ENCODE measurements at regions not wholly inside any gene's neighbourhood (a gene's known extent, or its start where the extent isn't known, plus 50 kb on each side); places are given as distances from the start of the nearest gene placed in this dataset.

DNA sequence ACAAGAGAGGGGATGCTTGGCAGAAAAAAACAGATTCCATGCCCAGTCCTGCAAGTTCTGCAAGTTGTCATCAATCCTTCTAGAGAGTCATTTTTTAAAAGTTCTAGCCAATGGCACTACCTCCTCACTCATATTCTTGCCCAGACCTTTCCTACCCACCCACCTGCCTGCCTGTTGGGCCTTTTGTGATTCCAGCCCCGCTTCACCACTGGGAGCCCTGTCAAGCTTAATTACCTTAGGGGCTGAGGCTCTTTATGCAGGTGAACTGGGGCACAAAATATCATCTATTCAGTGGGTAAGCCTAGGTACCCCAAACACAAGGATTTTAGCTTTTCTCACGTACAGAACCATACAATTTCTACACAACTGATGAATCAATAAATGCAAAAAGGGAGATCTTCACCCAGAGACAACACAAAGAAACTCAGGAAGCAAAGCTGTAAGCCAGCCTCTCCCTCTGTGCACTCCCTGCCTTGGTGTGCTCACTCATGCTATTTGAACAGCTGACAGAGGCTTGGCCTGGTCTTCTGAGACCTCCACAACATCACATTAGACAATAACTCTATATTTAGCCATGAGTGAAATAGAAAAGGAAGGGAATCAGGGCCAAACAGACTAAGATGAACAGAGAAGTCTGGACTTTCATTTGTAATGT is 222.6 kb downstream of the HTR7 start:
- H3K27ac ChIP-seq (ENCODE audit: low read length), result no peak overlapping the region
- H3K9me3 ChIP-seq (ENCODE audit: control insufficient read depth, insufficient read depth, low read depth, low read length), result no peaks in the 10 kb centered on the region
- intact Hi-C loops (cut with micrococcal nuclease; ENCODE audit: unreplicated experiment), result no loop called here
- no TSS peak for BruUV-seq (replicated peaks)
- DNase-seq (ENCODE audit: low read depth, low spot score), result no peak
- no peaks in the 10 kb centered on the region for H3K4me1 ChIP-seq (ENCODE audit: control insufficient read depth, insufficient read depth, low read length)
- ChIA-PET POLR2A (no interaction called here), CTCF (no interaction called here)
- no peaks in the 10 kb centered on the region for H3K27me3 ChIP-seq (ENCODE audit: control insufficient read depth, insufficient read depth, low read length)
- no peak overlapping the region for H3K4me3 ChIP-seq (ENCODE audit: low read depth in 2 of 2, low read length in 2 of 2)
- H3K36me3 ChIP-seq (ENCODE audit: control insufficient read depth, insufficient read depth, low read length), result no peaks in the 10 kb centered on the region
- in situ Hi-C loops (cut with HindIII; ENCODE audit: low pct_unique_long_range_greater_than_20kb, low sequenced_read_pairs), result no loop called here
- TF ChIP-seq SIN3A (IDR thresholded peaks at IDR 0.05; ENCODE audit: borderline replicate concordance, insufficient read depth, low read depth, low read length) (no peak), POLR2AphosphoS5 (IDR thresholded peaks at IDR 0.05; ENCODE audit: low read depth, low read length) (no peak)
- TF ChIP-seq, protein P1, sequence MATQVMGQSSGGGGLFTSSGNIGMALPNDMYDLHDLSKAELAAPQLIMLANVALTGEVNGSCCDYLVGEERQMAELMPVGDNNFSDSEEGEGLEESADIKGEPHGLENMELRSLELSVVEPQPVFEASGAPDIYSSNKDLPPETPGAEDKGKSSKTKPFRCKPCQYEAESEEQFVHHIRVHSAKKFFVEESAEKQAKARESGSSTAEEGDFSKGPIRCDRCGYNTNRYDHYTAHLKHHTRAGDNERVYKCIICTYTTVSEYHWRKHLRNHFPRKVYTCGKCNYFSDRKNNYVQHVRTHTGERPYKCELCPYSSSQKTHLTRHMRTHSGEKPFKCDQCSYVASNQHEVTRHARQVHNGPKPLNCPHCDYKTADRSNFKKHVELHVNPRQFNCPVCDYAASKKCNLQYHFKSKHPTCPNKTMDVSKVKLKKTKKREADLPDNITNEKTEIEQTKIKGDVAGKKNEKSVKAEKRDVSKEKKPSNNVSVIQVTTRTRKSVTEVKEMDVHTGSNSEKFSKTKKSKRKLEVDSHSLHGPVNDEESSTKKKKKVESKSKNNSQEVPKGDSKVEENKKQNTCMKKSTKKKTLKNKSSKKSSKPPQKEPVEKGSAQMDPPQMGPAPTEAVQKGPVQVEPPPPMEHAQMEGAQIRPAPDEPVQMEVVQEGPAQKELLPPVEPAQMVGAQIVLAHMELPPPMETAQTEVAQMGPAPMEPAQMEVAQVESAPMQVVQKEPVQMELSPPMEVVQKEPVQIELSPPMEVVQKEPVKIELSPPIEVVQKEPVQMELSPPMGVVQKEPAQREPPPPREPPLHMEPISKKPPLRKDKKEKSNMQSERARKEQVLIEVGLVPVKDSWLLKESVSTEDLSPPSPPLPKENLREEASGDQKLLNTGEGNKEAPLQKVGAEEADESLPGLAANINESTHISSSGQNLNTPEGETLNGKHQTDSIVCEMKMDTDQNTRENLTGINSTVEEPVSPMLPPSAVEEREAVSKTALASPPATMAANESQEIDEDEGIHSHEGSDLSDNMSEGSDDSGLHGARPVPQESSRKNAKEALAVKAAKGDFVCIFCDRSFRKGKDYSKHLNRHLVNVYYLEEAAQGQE (IDR thresholded peaks at IDR 0.05; ENCODE audit: insufficient read depth in 1 of 2, low read depth in 2 of 2, low read length in 1 of 2), result no peak
- TF ChIP-seq, protein P2, sequence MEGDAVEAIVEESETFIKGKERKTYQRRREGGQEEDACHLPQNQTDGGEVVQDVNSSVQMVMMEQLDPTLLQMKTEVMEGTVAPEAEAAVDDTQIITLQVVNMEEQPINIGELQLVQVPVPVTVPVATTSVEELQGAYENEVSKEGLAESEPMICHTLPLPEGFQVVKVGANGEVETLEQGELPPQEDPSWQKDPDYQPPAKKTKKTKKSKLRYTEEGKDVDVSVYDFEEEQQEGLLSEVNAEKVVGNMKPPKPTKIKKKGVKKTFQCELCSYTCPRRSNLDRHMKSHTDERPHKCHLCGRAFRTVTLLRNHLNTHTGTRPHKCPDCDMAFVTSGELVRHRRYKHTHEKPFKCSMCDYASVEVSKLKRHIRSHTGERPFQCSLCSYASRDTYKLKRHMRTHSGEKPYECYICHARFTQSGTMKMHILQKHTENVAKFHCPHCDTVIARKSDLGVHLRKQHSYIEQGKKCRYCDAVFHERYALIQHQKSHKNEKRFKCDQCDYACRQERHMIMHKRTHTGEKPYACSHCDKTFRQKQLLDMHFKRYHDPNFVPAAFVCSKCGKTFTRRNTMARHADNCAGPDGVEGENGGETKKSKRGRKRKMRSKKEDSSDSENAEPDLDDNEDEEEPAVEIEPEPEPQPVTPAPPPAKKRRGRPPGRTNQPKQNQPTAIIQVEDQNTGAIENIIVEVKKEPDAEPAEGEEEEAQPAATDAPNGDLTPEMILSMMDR (IDR thresholded peaks at IDR 0.05), result no peak
- no peak for ATAC-seq

DNA sequence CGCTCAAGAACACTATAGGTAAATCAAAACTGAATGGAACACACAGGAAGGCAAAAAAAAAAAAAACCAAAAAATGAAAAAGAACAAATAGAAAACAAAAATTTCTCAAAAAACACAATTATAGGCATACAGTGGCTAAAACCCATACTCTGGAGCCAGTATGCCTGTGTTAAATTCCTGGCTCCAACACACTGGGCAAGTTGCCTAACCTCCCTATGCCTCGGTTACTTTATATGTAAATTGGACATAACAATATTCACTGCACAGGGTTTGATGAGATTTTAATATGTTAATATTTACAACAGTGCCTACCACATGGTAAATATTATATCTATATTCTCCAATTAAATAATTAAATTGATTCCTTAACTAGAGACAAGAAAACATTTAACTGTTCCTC is 217.1 kb downstream of the HTR7 start:
- TF ChIP-seq, protein P1 (IDR thresholded peaks at IDR 0.05; ENCODE audit: insufficient read depth in 1 of 2, low read depth in 2 of 2, low read length in 1 of 2), result no peak
- TF ChIP-seq, protein P2 (IDR thresholded peaks at IDR 0.05), result no peak
- no peak for TF ChIP-seq POLR2AphosphoS5 (IDR thresholded peaks at IDR 0.05; ENCODE audit: low read depth, low read length)
- TF ChIP-seq TCF7L2 (IDR thresholded peaks at IDR 0.05; ENCODE audit: low read depth, low read length), result no peak
- no peak for TF ChIP-seq SIN3A (IDR thresholded peaks at IDR 0.05; ENCODE audit: borderline replicate concordance, insufficient read depth, low read depth, low read length)
- Histone ChIP-seq H3K36me3 (ENCODE audit: control insufficient read depth, insufficient read depth, low read length) (no peaks in the 10 kb centered on the region), H3K9me3 (ENCODE audit: control insufficient read depth, insufficient read depth, low read depth, low read length) (no peaks in the 10 kb centered on the region), H3K4me3 (ENCODE audit: low read depth in 2 of 2, low read length in 2 of 2) (no peak overlapping the region), H3K27ac (ENCODE audit: low read length) (no peak overlapping the region), H3K4me1 (ENCODE audit: control insufficient read depth, insufficient read depth, low read length) (no peaks in the 10 kb centered on the region; the same call in 1 of the 2 replicates), H3K27me3 (ENCODE audit: control insufficient read depth, insufficient read depth, low read length) (no peaks in the 10 kb centered on the region)
- ATAC-seq (no peak), DNase-seq (ENCODE audit: low read depth, low spot score) (no peak)
- intact Hi-C loops (cut with micrococcal nuclease; ENCODE audit: unreplicated experiment) (no loop called here), in situ Hi-C loops (cut with HindIII; ENCODE audit: low pct_unique_long_range_greater_than_20kb, low sequenced_read_pairs) (no loop called here)
- POLR2A ChIA-PET, result no interaction called here
- CTCF ChIA-PET, result no interaction called here
- BruUV-seq (replicated peaks), result no TSS peak

Measured in Panc1 (cell line).